Lung (tissue), 11 donors: ENCODE measurements at regions not wholly inside any gene's neighbourhood (a gene's known extent, or its start where the extent isn't known, plus 50 kb on each side); places are given as distances from the start of the nearest gene placed in this dataset.

Source experiments
- ATAC-seq: fragments of 200-7000 bp; cut with Tn5 transposase; one replicate; pipeline ENCODE4 v1.9.1; 2020; ENCODE audit warnings: moderate number of reproducible peaks; ENCODE audit not compliant: insufficient read depth, low FRiP score
- DNase-seq, 3 donors: peaks; one replicate each; pipeline ENCODE4 v3.0.0-alpha.2; 2013 to 2017
- H3K27ac ChIP-seq, 2 donors: one replicate each; pipeline ENCODE4 v1.5.1; 2013; ENCODE audit warnings: mild to moderate bottlenecking in 2 of 2, moderate library complexity in 2 of 2, control low read depth in 1 of 2, inconsistent platforms in 1 of 2, low read depth in 1 of 2, low read length in 1 of 2
- H3K27me3 ChIP-seq, 3 donors: one replicate each; pipeline ENCODE4 v1.5.1; 2013; ENCODE audit warnings: low read length in 2 of 3; ENCODE audit not compliant: control insufficient read depth in 3 of 3, insufficient read depth in 3 of 3
- H3K36me3 ChIP-seq, 4 donors: one replicate each; pipeline ENCODE4 v1.5.1; 2013; ENCODE audit warnings: low read length in 4 of 4, mild to moderate bottlenecking in 1 of 4, moderate library complexity in 1 of 4; ENCODE audit not compliant: control insufficient read depth in 4 of 4, insufficient read depth in 4 of 4
- H3K4me1 ChIP-seq, 5 donors: one replicate each; pipeline ENCODE4 v1.5.1; 2013; ENCODE audit warnings: low read length in 5 of 5, mild to moderate bottlenecking in 2 of 5, moderate library complexity in 1 of 5; ENCODE audit not compliant: control insufficient read depth in 5 of 5, insufficient read depth in 5 of 5
- H3K4me3 ChIP-seq: one replicate; pipeline ENCODE4 v1.5.1; 2013; ENCODE audit warnings: mild to moderate bottlenecking, control low read depth, moderate library complexity
- H3K9ac ChIP-seq, 2 donors: one replicate each; pipeline ENCODE4 v1.5.1; 2013; ENCODE audit warnings: low read length in 2 of 2, control low read depth in 1 of 2; ENCODE audit not compliant: insufficient read depth in 1 of 2
- H3K9me3 ChIP-seq, 4 donors: one replicate each; pipeline ENCODE4 v1.5.1; 2013; ENCODE audit warnings: low read length in 3 of 4, mild to moderate bottlenecking in 1 of 4, moderate library complexity in 1 of 4; ENCODE audit not compliant: control insufficient read depth in 4 of 4, insufficient read depth in 3 of 4
- CTCF ChIP-seq: IDR thresholded peaks from 2 replicates; pipeline ENCODE4 v1.5.1; 2012; ENCODE audit warnings: mild to moderate bottlenecking; ENCODE audit errors: control extremely low read depth, extremely low read depth
- WGBS, 2 donors: extraction: QIAGEN DNeasy Blood & Tissue Kit; methylation state at CpG; one replicate each; pipeline ENCODE4 v1.1.7; 2013; 5-methylcytosine and 5-hydroxymethylcytosine counted together
- donor health status: control.
- donor health status: control.
- donor health status: Bipolar disorder and iron deficiency.
- donor health status: healthy.
- donor health status: DM: yes; HTN: yes; CAD: no.

DNA sequence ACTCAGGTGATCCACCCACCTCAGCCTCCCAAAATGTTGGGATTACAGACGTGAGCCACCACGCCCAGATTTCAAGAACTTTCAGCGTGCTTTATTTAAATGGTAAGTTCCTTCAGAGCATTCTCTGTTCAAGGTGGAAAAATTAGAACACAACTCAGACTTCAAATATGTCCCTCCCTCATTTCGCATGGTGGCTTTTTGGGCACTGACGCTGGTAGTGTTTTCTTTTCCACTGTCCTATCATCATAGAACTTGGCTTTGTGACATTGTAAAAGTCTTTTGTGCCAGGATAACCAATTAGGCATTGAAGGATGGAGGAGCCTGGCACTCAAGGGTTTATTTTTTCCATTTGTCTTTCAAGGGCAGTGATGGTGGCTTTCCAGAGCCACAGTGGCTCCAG lies 190.8 kb downstream of the NUAK1 start:
- DNase-seq = no peak
- no peak for TF ChIP-seq CTCF
- WGBS, 2 donors = 94 to 95% methylated on average over 5 of the region's 5 CpGs
- H3K36me3 ChIP-seq = no peaks in the 10 kb centered on the region
- ATAC-seq = no peak
- H3K4me3 ChIP-seq = no peak overlapping the region
- H3K27me3 ChIP-seq = no peaks in the 10 kb centered on the region
- H3K27ac ChIP-seq = peak overlapping the region in 1 of 2 donors; percentile 69
- H3K4me1 ChIP-seq = peaks cover 0 to 8% (median 5%) of the 10 kb centered on the region in 5 donors
- H3K9ac ChIP-seq = no peak overlapping the region
- peaks cover 0 to 6% (median 2%) of the 10 kb centered on the region in 4 donors for H3K9me3 ChIP-seq

- ATAC-seq (no peak), DNase-seq (no peak)
- Histone ChIP-seq H3K4me3 (no peak overlapping the region), H3K9me3 (peaks cover 0 to 6% (median 2%) of the 10 kb centered on the region in 4 donors), H3K27ac (no peak overlapping the region), H3K36me3 (no peaks in the 10 kb centered on the region), H3K9ac (no peak overlapping the region), H3K4me1 (peaks cover 0 to 8% (median 5%) of the 10 kb centered on the region in 5 donors), H3K27me3 (no peaks in the 10 kb centered on the region)
- TF ChIP-seq CTCF = no peak
- WGBS, 2 donors = 77 to 89% methylated on average over 4 of the region's 4 CpGs
These were observed 190.4 kb downstream of the NUAK1 start for GRCh38 chr12:105948331-105948730.

DNA sequence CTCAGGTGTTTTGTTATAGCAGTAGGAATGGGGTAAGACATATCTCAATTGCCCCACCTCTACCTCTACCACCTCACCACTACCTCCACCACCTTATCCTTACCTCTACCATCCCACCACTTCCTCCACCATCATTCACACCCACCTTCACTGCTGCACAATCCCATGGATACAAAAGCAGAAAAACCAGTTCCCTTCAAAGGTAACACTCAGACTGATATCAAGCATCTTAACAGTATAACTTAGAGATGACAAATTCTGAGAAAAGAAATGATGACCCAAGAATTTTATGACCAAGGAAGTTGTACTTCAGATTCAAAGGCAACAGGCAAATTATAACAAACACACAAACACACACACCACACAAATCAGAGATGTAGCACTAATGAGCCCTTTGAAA lies 189.4 kb downstream of the NUAK1 start:
- H3K27me3 ChIP-seq = no peaks in the 10 kb centered on the region
- peaks cover 0 to 8% (median 5%) of the 10 kb centered on the region in 5 donors for H3K4me1 ChIP-seq
- TF ChIP-seq CTCF = no peak
- ATAC-seq (no peak), DNase-seq (no peak)
- H3K4me3 ChIP-seq = no peak overlapping the region
- no peak overlapping the region for H3K9ac ChIP-seq
- no peaks in the 10 kb centered on the region for H3K36me3 ChIP-seq
- H3K9me3 ChIP-seq = peaks cover 0 to 1% (median 0%) of the 10 kb centered on the region in 4 donors
- H3K27ac ChIP-seq = no peak overlapping the region

DNA sequence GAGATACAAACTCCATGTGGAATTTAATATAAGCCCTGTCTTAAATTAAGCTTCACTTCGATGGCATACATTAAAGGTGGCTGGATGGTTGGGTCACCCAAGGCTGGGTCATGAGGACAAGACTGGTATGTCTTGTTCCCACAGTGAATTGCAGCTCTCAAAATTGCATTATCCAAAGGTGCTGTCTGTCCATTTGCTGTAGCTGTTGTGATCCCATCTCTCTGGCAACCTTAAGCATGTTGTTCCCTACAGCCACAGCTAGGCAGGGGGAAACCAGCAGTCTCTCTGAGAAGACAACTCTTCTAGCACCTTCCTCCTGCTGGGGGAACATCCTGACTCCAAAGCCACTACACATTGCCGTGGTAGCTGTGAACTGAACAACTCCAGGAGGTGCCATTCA lies 187.0 kb downstream of the NUAK1 start:
- DNase-seq (no peak), ATAC-seq (no peak)
- TF ChIP-seq CTCF = no peak
- H3K36me3 ChIP-seq = no peaks in the 10 kb centered on the region
- 60 to 91% methylated on average over 2 of the region's 2 CpGs for WGBS, 2 donors
- H3K4me1 ChIP-seq = peaks cover 0 to 14% (median 3%) of the 10 kb centered on the region in 5 donors
- H3K4me3 ChIP-seq = no peak overlapping the region
- H3K27ac ChIP-seq = no peak overlapping the region
- peaks cover 0 to under 1% (median 0%) of the 10 kb centered on the region in 3 donors for H3K27me3 ChIP-seq
- H3K9me3 ChIP-seq = peaks cover 0 to 1% (median 0%) of the 10 kb centered on the region in 4 donors
- no peak overlapping the region for H3K9ac ChIP-seq
